IMR-90 (cell line): ENCODE measurements at regions not wholly inside any gene's neighbourhood (a gene's known extent, or its start where the extent isn't known, plus 50 kb on each side); places are given as distances from the start of the nearest gene placed in this dataset.

Experiments
- ATAC-seq: fragments of 200-7000 bp; cut with Tn5 transposase; 2 replicates; pipeline ENCODE4 v1.9.1; 2020; ENCODE audit warnings: low read depth, mild to moderate bottlenecking, moderate library complexity
- BruUV-seq: library from RNA; stranded (reverse); fragments of 400-500 nt; replicated peaks from 2 replicates; lab custom pipeline; 2021; lab: Mats Ljungman, UMichigan
- CTCF ChIA-PET: fragments of 300-600 bp; formaldehyde crosslinking; extraction: SDS; loops from one replicate; lab custom pipeline; 2021; ENCODE audit warnings: antibody characterized with exemption; lab: Yijun Ruan, JAX
- POLR2A ChIA-PET: fragments of 300-600 bp; sonication (Branson Sonifier 250); formaldehyde crosslinking; loops from one replicate; lab custom pipeline; 2022; ENCODE audit warnings: antibody characterized with exemption; ENCODE audit not compliant: unreplicated experiment; lab: Charles Lee
- DNase-seq: peaks from one replicate; pipeline ENCODE4 v3.0.0; 2013
- H2AFZ ChIP-seq: replicated peaks from 2 replicates; pipeline ENCODE3; 2013; ENCODE audit warnings: low read length, mild to moderate bottlenecking; ENCODE audit not compliant: poor library complexity
- H2AK5ac ChIP-seq: 2 replicates; pipeline ENCODE4 v1.6.1; 2013; ENCODE audit warnings: low read depth, low read length, inconsistent platforms
- H2AK9ac ChIP-seq: replicated peaks from 2 replicates; pipeline ENCODE3; 2013; ENCODE audit warnings: mild to moderate bottlenecking, low read depth, low read length, moderate library complexity; ENCODE audit not compliant: poor library complexity
- H2BK120ac ChIP-seq: 2 replicates; pipeline ENCODE4 v1.6.1; 2013; ENCODE audit warnings: low read depth, low read length, inconsistent platforms
- H2BK15ac ChIP-seq: 3 replicates; pipeline ENCODE4 v1.6.1; 2013; ENCODE audit warnings: low read depth, low read length, inconsistent platforms
- H2BK20ac ChIP-seq: 2 replicates; pipeline ENCODE4 v1.6.1; 2013; ENCODE audit warnings: low read depth, mild to moderate bottlenecking, inconsistent platforms, low read length, moderate library complexity
- H2BK5ac ChIP-seq: 2 replicates; pipeline ENCODE4 v1.6.1; 2013; ENCODE audit warnings: mild to moderate bottlenecking, low read depth, low read length, inconsistent platforms; ENCODE audit not compliant: poor library complexity, severe bottlenecking
- H3K14ac ChIP-seq: replicated peaks from 2 replicates; pipeline ENCODE4 v1.6.1; 2013; ENCODE audit warnings: low read depth, low read length, inconsistent platforms
- H3K18ac ChIP-seq: 2 replicates; pipeline ENCODE4 v1.6.1; 2013; ENCODE audit warnings: low read depth, low read length, control low read depth
- H3K23ac ChIP-seq: 2 replicates; pipeline ENCODE4 v1.6.1; 2013; ENCODE audit warnings: low read depth, low read length, inconsistent platforms
- H3K27ac ChIP-seq: 2 replicates; pipeline ENCODE4 v1.5.1; 2013; ENCODE audit warnings: mild to moderate bottlenecking, control low read depth, low read length; ENCODE audit not compliant: insufficient read depth
- H3K27me3 ChIP-seq: 2 replicates; pipeline ENCODE4 v1.6.1; 2013; ENCODE audit warnings: low read length; ENCODE audit not compliant: control insufficient read depth, insufficient read depth
- H3K36me3 ChIP-seq: 2 replicates; pipeline ENCODE4 v1.6.1; 2013; ENCODE audit warnings: low read length, mixed read lengths; ENCODE audit not compliant: control insufficient read depth, insufficient read depth
- H3K4ac ChIP-seq: 2 replicates; pipeline ENCODE4 v1.6.1; 2013; ENCODE audit warnings: low read depth, low read length, inconsistent platforms
- H3K4me1 ChIP-seq: 2 replicates; pipeline ENCODE4 v1.6.1; 2013; ENCODE audit warnings: low read length, mixed read lengths; ENCODE audit not compliant: control insufficient read depth, insufficient read depth
- H3K4me2 ChIP-seq: 2 replicates; pipeline ENCODE4 v1.6.1; 2013; ENCODE audit warnings: low read depth, mild to moderate bottlenecking, control low read depth, low read length, moderate library complexity
- H3K4me3 ChIP-seq: 2 replicates; pipeline ENCODE4 v1.5.1; 2013; ENCODE audit warnings: low read depth, mild to moderate bottlenecking, control low read depth, low read length, moderate library complexity; ENCODE audit not compliant: insufficient read depth
- H3K56ac ChIP-seq: 2 replicates; pipeline ENCODE4 v1.6.1; 2013; ENCODE audit warnings: low read length, inconsistent platforms; ENCODE audit not compliant: insufficient read depth; ENCODE audit errors: extremely low read depth
- H3K79me1 ChIP-seq, 2 experiments: 2 replicates each; pipeline ENCODE4 v1.6.1; 2013; ENCODE audit warnings: low read length in 2 of 2, inconsistent platforms in 1 of 2, low read depth in 1 of 2
- H3K9ac ChIP-seq: 2 replicates; pipeline ENCODE4 v1.6.1; 2013; ENCODE audit warnings: low read depth, low read length, control low read depth
- H3K9me1 ChIP-seq: 2 replicates; pipeline ENCODE4 v1.6.1; 2013; ENCODE audit warnings: low read length, inconsistent platforms; ENCODE audit not compliant: insufficient read depth
- H3K9me3 ChIP-seq: 2 replicates; pipeline ENCODE4 v1.6.1; 2013; ENCODE audit warnings: low read length; ENCODE audit not compliant: control insufficient read depth, insufficient read depth
- H4K20me1 ChIP-seq: 2 replicates; pipeline ENCODE4 v1.6.1; 2013; ENCODE audit warnings: low read length, inconsistent platforms; ENCODE audit not compliant: insufficient read depth
- H4K5ac ChIP-seq: 2 replicates; pipeline ENCODE4 v1.6.1; 2013; ENCODE audit warnings: mild to moderate bottlenecking, low read depth, low read length, control low read depth
- H4K8ac ChIP-seq, 2 experiments: 2 replicates each; pipeline ENCODE4 v1.6.1; 2013; ENCODE audit warnings: low read depth in 2 of 2, low read length in 2 of 2, control low read depth in 1 of 2, inconsistent platforms in 1 of 2
- H4K91ac ChIP-seq: 2 replicates; pipeline ENCODE4 v1.6.1; 2013; ENCODE audit warnings: low read depth, low read length, inconsistent platforms; ENCODE audit not compliant: insufficient read depth
- CEBPB ChIP-seq: IDR thresholded peaks from 2 replicates; pipeline ENCODE4 v1.6.1; 2012; ENCODE audit warnings: low read depth, low read length, improper control_type of control experiment
- CHD1 ChIP-seq: IDR thresholded peaks from 2 replicates; pipeline ENCODE4 v1.6.1; 2012; ENCODE audit warnings: low read depth, low read length, improper control_type of control experiment
- ELK1 ChIP-seq: fragments of 150-350 bp; IDR thresholded peaks from 2 replicates; pipeline ENCODE4 v1.6.1; 2016; ENCODE audit warnings: low read depth, mild to moderate bottlenecking, low read length, moderate library complexity, borderline replicate concordance
- FOS ChIP-seq: fragments of 150-350 bp; IDR thresholded peaks from 2 replicates; pipeline ENCODE4 v1.6.1; 2016; ENCODE audit warnings: low read depth, low read length
- MAFK ChIP-seq: IDR thresholded peaks from 2 replicates; pipeline ENCODE4 v1.6.1; 2012; ENCODE audit warnings: low read depth, low read length, improper control_type of control experiment
- MAZ ChIP-seq: IDR thresholded peaks from 2 replicates; pipeline ENCODE4 v1.6.1; 2012; ENCODE audit warnings: low read depth, mild to moderate bottlenecking, low read length, improper control_type of control experiment, moderate library complexity, borderline replicate concordance
- MXI1 ChIP-seq: IDR thresholded peaks from 2 replicates; pipeline ENCODE4 v1.6.1; 2012; ENCODE audit warnings: low read depth, mild to moderate bottlenecking, low read length, moderate library complexity, borderline replicate concordance
- POLR2A ChIP-seq: IDR thresholded peaks from 2 replicates; pipeline ENCODE4 v1.6.1; 2012; ENCODE audit warnings: mild to moderate bottlenecking, low read depth, low read length
- RAD21 ChIP-seq: IDR thresholded peaks from 2 replicates; pipeline ENCODE4 v1.6.1; 2012; ENCODE audit warnings: low read length, improper control_type of control experiment
- RCOR1 ChIP-seq: IDR thresholded peaks from 2 replicates; pipeline ENCODE4 v1.6.1; 2012; ENCODE audit warnings: mild to moderate bottlenecking, low read length, improper control_type of control experiment; ENCODE audit not compliant: insufficient replicate concordance
- RFX5 ChIP-seq: IDR thresholded peaks from 2 replicates; pipeline ENCODE4 v1.8.0; 2012; ENCODE audit warnings: low read depth, mild to moderate bottlenecking, low read length, moderate library complexity
- SMC3 ChIP-seq: fragments of 150-350 bp; IDR thresholded peaks from 2 replicates; pipeline ENCODE4 v1.6.1; 2016; ENCODE audit warnings: low read depth, mild to moderate bottlenecking, antibody characterized with exemption, low read length, moderate library complexity
- WGBS, 2 experiments: methylation state at CpG; one replicate each; pipeline versions ENCODE4 v1.1.5 to v1.1.7; 2013; ENCODE audit warnings: missing lambda C conversion rate in 2 of 2; ENCODE audit not compliant: insufficient read length in 1 of 2; ENCODE audit errors: extremely low coverage in 2 of 2; 5-methylcytosine and 5-hydroxymethylcytosine counted together
- dilution Hi-C: fragments of 300-500 bp; cut with HindIII; formaldehyde crosslinking; loops from one replicate; pipeline ENCODE4 v1.14.3; 2018; ENCODE audit warnings: low sequenced_read_pairs; ENCODE audit not compliant: unreplicated experiment
- in situ Hi-C: fragments of 300-500 bp; cut with MboI; formaldehyde crosslinking; loops from 3 replicates; pipeline ENCODE4 v1.14.3; 2019; ENCODE audit warnings: low sequenced_read_pairs, inconsistent platforms, mixed read lengths
- intact Hi-C: fragments of 100-400 bp; cut with micrococcal nuclease; formaldehyde crosslinking; loops from 2 replicates; pipeline ENCODE4 v1.10.0; 2022
- TF ChIP-seq, protein P1 (sequence below): fragments of 150-350 bp; IDR thresholded peaks from 2 replicates; pipeline ENCODE4 v1.6.1; 2017; ENCODE audit warnings: mild to moderate bottlenecking, antibody characterized with exemption, low read length, low read depth
- TF ChIP-seq, protein P2 (sequence below): conservative IDR thresholded peaks from 2 replicates; pipeline ENCODE4 v1.5.1; 2012; ENCODE audit warnings: mild to moderate bottlenecking, low read depth, low read length, improper control_type of control experiment

DNA sequence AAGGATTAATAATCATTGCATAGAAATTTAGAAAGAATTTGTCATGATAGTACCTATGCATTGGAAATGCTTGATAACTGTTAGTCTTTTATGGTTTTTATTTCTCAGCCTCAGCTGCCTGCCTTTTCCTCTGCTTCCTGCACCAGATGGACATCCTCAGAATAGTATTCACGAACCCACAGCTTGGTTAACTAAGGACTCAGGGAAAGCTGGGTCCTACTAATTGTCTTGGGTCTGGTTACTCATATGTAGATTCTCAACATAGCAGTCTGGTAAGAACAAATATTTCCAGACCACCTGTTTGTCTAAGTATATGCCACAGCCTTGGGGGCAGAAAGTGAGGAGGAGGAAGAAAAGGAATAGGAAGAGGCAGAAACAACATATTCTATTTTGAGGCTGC is 464.5 kb upstream of the SMARCA2 start:
- WGBS, 2 experiments = no CpG with 5 or more reads among the region's 1 CpG

More for the DNA sequence above, 464.5 kb upstream of the SMARCA2 start:
- in situ Hi-C loops = no loop called here
- no peak overlapping the region for H2AK5ac ChIP-seq
- no peaks in the 10 kb centered on the region for H3K27me3 ChIP-seq
- H2BK20ac ChIP-seq = no peak overlapping the region
- intact Hi-C loops = no loop called here
- no peaks in the 10 kb centered on the region for H3K9me1 ChIP-seq
- no peak overlapping the region for H2BK15ac ChIP-seq
- no peak overlapping the region for H3K56ac ChIP-seq
- DNase-seq (no peak), ATAC-seq (no peak)
- no peak overlapping the region for H2BK5ac ChIP-seq
- H4K91ac ChIP-seq = no peak overlapping the region
- TF ChIP-seq CHD1 (no peak), MAFK (no peak), RAD21 (no peak), POLR2A (no peak), CEBPB (no peak), ELK1 (no peak), RCOR1 (no peak), MXI1 (no peak), RFX5 (no peak), SMC3 (no peak), MAZ (no peak), FOS (no peak)
- TF ChIP-seq, protein P1, sequence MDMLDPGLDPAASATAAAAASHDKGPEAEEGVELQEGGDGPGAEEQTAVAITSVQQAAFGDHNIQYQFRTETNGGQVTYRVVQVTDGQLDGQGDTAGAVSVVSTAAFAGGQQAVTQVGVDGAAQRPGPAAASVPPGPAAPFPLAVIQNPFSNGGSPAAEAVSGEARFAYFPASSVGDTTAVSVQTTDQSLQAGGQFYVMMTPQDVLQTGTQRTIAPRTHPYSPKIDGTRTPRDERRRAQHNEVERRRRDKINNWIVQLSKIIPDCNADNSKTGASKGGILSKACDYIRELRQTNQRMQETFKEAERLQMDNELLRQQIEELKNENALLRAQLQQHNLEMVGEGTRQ = no peak
- TF ChIP-seq, protein P2, sequence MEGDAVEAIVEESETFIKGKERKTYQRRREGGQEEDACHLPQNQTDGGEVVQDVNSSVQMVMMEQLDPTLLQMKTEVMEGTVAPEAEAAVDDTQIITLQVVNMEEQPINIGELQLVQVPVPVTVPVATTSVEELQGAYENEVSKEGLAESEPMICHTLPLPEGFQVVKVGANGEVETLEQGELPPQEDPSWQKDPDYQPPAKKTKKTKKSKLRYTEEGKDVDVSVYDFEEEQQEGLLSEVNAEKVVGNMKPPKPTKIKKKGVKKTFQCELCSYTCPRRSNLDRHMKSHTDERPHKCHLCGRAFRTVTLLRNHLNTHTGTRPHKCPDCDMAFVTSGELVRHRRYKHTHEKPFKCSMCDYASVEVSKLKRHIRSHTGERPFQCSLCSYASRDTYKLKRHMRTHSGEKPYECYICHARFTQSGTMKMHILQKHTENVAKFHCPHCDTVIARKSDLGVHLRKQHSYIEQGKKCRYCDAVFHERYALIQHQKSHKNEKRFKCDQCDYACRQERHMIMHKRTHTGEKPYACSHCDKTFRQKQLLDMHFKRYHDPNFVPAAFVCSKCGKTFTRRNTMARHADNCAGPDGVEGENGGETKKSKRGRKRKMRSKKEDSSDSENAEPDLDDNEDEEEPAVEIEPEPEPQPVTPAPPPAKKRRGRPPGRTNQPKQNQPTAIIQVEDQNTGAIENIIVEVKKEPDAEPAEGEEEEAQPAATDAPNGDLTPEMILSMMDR = no peak
- no peak overlapping the region for H3K4me2 ChIP-seq
- H3K18ac ChIP-seq = no peak overlapping the region
- H3K9me3 ChIP-seq = peaks cover 6% of the 10 kb centered on the region; the same call in 1 of the 2 replicates
- H3K79me1 ChIP-seq = no peaks in the 10 kb centered on the region
- POLR2A ChIA-PET = no interaction called here
- no peak overlapping the region for H3K14ac ChIP-seq
- BruUV-seq = no TSS peak
- H3K4me1 ChIP-seq = no peaks in the 10 kb centered on the region
- no peaks in the 10 kb centered on the region for H3K36me3 ChIP-seq
- H2AFZ ChIP-seq = no peak overlapping the region
- H4K5ac ChIP-seq = no peak overlapping the region
- CTCF ChIA-PET = no interaction called here
- H3K9ac ChIP-seq = no peak overlapping the region
- H3K4ac ChIP-seq = no peak overlapping the region
- H4K20me1 ChIP-seq = no peaks in the 10 kb centered on the region
- H2AK9ac ChIP-seq = no peak overlapping the region
- H3K23ac ChIP-seq = no peak overlapping the region
- H3K27ac ChIP-seq = no peak overlapping the region
- dilution Hi-C loops = no loop called here
- H2BK120ac ChIP-seq = no peak overlapping the region
- H3K4me3 ChIP-seq = no peak overlapping the region
- H4K8ac ChIP-seq = no peak overlapping the region
